ENCODE measurements at regions not wholly inside any gene's neighbourhood (a gene's known extent, or its start where the extent isn't known, plus 50 kb on each side); places are given as distances from the start of the nearest gene placed in this dataset.

GRCh38 chr11:98434296-98434695 lies 586.5 kb upstream of the CNTN5 start:
- no peak overlapping the region for H4K8ac ChIP-seq (replicated peaks; ENCODE audit: insufficient read length, low read depth, low read length)
- no peak overlapping the region for H4K5ac ChIP-seq (ENCODE audit: insufficient read length, low read depth, low read length)
- H3K4me1 ChIP-seq (ENCODE audit: insufficient read depth, low read length), result no peaks in the 10 kb centered on the region
- H3K79me2 ChIP-seq (ENCODE audit: insufficient read depth, low read length), result no peaks in the 10 kb centered on the region
- no peak overlapping the region for H3K9ac ChIP-seq (ENCODE audit: extremely low read depth, insufficient read length, low read length)
- no peak overlapping the region for H3K56ac ChIP-seq (ENCODE audit: insufficient read length, low read depth, low read length)
- H2BK12ac ChIP-seq (ENCODE audit: insufficient read length, low read depth, low read length), result no peak overlapping the region
- no CpG with 5 or more reads among the region's 1 CpG for WGBS (ENCODE audit: extremely low coverage, insufficient read length, low lambda C conversion rate)
- Mint-ChIP-seq H3K27me3 (ENCODE audit: low read depth) (no peaks in the 10 kb centered on the region), H3K9me3 (peaks cover 7% of the 10 kb centered on the region in 2 experiments), H3K4me1 (no peaks in the 10 kb centered on the region), H3K4me3 (no peak overlapping the region), H3K27ac (no peak overlapping the region), H3K36me3 (ENCODE audit: insufficient read depth in 1 of 3, low read depth in 3 of 3) (peaks cover 2 to 7% (median 3%) of the 10 kb centered on the region in 3 experiments; a peak in 5 of 7 replicates)
- H3K23ac ChIP-seq (ENCODE audit: insufficient read length, low read depth, low read length), result no peak overlapping the region
- H3K18ac ChIP-seq (ENCODE audit: insufficient read length, low read depth, low read length), result no peak overlapping the region
- H2BK15ac ChIP-seq (ENCODE audit: low read depth, low read length), result no peak overlapping the region
- TF ChIP-seq CTCF (conservative IDR thresholded peaks at IDR 0.05), result no peak
- H3K79me1 ChIP-seq (ENCODE audit: insufficient read depth, low read depth, low read length, poor library complexity, severe bottlenecking), result no peaks in the 10 kb centered on the region
- H3K4me2 ChIP-seq (ENCODE audit: insufficient read depth, insufficient read length, low read length), result no peak overlapping the region
- H3K14ac ChIP-seq (ENCODE audit: insufficient read depth, low read length), result no peak overlapping the region
- no peaks in the 10 kb centered on the region for H3K23me2 ChIP-seq (ENCODE audit: insufficient read length, low read depth, low read length, poor library complexity, severe bottlenecking)
- H3K27ac ChIP-seq (ENCODE audit: insufficient read length, low read depth, low read length), result no peak overlapping the region
- no peaks in the 10 kb centered on the region for H3K27me3 ChIP-seq (ENCODE audit: insufficient read depth, low read length)
- H4K20me1 ChIP-seq (ENCODE audit: control insufficient read depth, insufficient read depth, insufficient read length), result no peaks in the 10 kb centered on the region
- H2AFZ ChIP-seq (ENCODE audit: low read length), result no peak overlapping the region
- no peak overlapping the region for H2AK5ac ChIP-seq (ENCODE audit: insufficient read length, low read length)
- H3K9me3 ChIP-seq (ENCODE audit: control insufficient read depth, low read depth, low read length), result no peaks in the 10 kb centered on the region
- no peak overlapping the region for H2BK20ac ChIP-seq (ENCODE audit: low read depth, low read length, poor library complexity, severe bottlenecking)
- no peak overlapping the region for H2BK5ac ChIP-seq (ENCODE audit: insufficient read length, low read length)
- no peak overlapping the region for H3T11ph ChIP-seq (ENCODE audit: low read length)
- no peak overlapping the region for H3K4ac ChIP-seq (ENCODE audit: low read depth, low read length)
- DNase-seq, result no peak
- no peak overlapping the region for H2BK120ac ChIP-seq (ENCODE audit: low read depth, low read length, poor library complexity, severe bottlenecking)
- H4K91ac ChIP-seq (ENCODE audit: insufficient read length, low read depth, low read length), result no peak overlapping the region
